H9 (cell line): ENCODE measurements at regions not wholly inside any gene's neighbourhood (a gene's known extent, or its start where the extent isn't known, plus 50 kb on each side); places are given as distances from the start of the nearest gene placed in this dataset.

Source experiments
- DNase-seq: peaks from one replicate; pipeline ENCODE4 v3.0.0-alpha.2; 2017
- H2AFZ ChIP-seq: one replicate; pipeline ENCODE4 v1.6.1; 2013; ENCODE audit warnings: mild to moderate bottlenecking, low read length, control low read depth, moderate library complexity
- H2AK5ac ChIP-seq: 2 replicates; pipeline ENCODE4 v1.6.1; 2013; ENCODE audit warnings: low read length, control low read depth, mixed read lengths; ENCODE audit not compliant: insufficient read length
- H2BK120ac ChIP-seq: one replicate; pipeline ENCODE4 v1.6.1; 2013; ENCODE audit warnings: low read depth, mild to moderate bottlenecking, low read length, control low read depth, inconsistent platforms; ENCODE audit not compliant: poor library complexity, severe bottlenecking
- H2BK12ac ChIP-seq: 2 replicates; pipeline ENCODE4 v1.6.1; 2013; ENCODE audit warnings: low read length, control low read depth, mixed read lengths, low read depth; ENCODE audit not compliant: insufficient read length
- H2BK15ac ChIP-seq: 2 replicates; pipeline ENCODE4 v1.6.1; 2013; ENCODE audit warnings: low read depth, low read length, control low read depth
- H2BK20ac ChIP-seq: one replicate; pipeline ENCODE4 v1.6.1; 2013; ENCODE audit warnings: low read depth, mild to moderate bottlenecking, low read length, control low read depth, inconsistent platforms; ENCODE audit not compliant: poor library complexity, severe bottlenecking
- H2BK5ac ChIP-seq: 2 replicates; pipeline ENCODE4 v1.6.1; 2013; ENCODE audit warnings: low read length, control low read depth, mixed read lengths; ENCODE audit not compliant: insufficient read length
- H3K14ac ChIP-seq: 2 replicates; pipeline ENCODE4 v1.6.1; 2013; ENCODE audit warnings: low read length, control low read depth; ENCODE audit not compliant: insufficient read depth
- H3K18ac ChIP-seq: 2 replicates; pipeline ENCODE4 v1.6.1; 2013; ENCODE audit warnings: low read depth, mild to moderate bottlenecking, mixed read lengths, low read length, control low read depth; ENCODE audit not compliant: insufficient read length
- H3K23ac ChIP-seq: 2 replicates; pipeline ENCODE4 v1.6.1; 2013; ENCODE audit warnings: low read length, control low read depth, mixed read lengths, low read depth; ENCODE audit not compliant: insufficient read length
- H3K23me2 ChIP-seq: 2 replicates; pipeline ENCODE4 v1.6.1; 2013; ENCODE audit warnings: low read depth, mild to moderate bottlenecking, mixed read lengths, low read length, control low read depth; ENCODE audit not compliant: insufficient read length, poor library complexity, severe bottlenecking
- H3K27ac ChIP-seq: 2 replicates; pipeline ENCODE4 v1.5.1; 2013; ENCODE audit warnings: low read length, control low read depth, mixed read lengths, low read depth; ENCODE audit not compliant: insufficient read length
- H3K27me3 ChIP-seq: 2 replicates; pipeline ENCODE4 v1.6.1; 2013; ENCODE audit warnings: low read length, control low read depth, inconsistent platforms; ENCODE audit not compliant: insufficient read depth
- H3K4ac ChIP-seq: 2 replicates; pipeline ENCODE4 v1.6.1; 2013; ENCODE audit warnings: low read depth, mild to moderate bottlenecking, control low read depth, inconsistent platforms, low read length, moderate library complexity
- H3K4me1 ChIP-seq: 2 replicates; pipeline ENCODE4 v1.6.1; 2013; ENCODE audit warnings: low read length, control low read depth, inconsistent platforms; ENCODE audit not compliant: insufficient read depth
- H3K4me2 ChIP-seq: 2 replicates; pipeline ENCODE4 v1.6.1; 2013; ENCODE audit warnings: low read length, control low read depth, mixed read lengths; ENCODE audit not compliant: insufficient read length, insufficient read depth
- H3K56ac ChIP-seq: 2 replicates; pipeline ENCODE4 v1.6.1; 2013; ENCODE audit warnings: low read depth, mild to moderate bottlenecking, mixed read lengths, low read length, control low read depth; ENCODE audit not compliant: insufficient read length
- H3K79me1 ChIP-seq: 2 replicates; pipeline ENCODE4 v1.6.1; 2013; ENCODE audit warnings: low read depth, mild to moderate bottlenecking, moderate library complexity, low read length, control low read depth, inconsistent platforms; ENCODE audit not compliant: insufficient read depth, poor library complexity, severe bottlenecking
- H3K79me2 ChIP-seq: 2 replicates; pipeline ENCODE4 v1.6.1; 2013; ENCODE audit warnings: low read length, control low read depth, inconsistent platforms; ENCODE audit not compliant: insufficient read depth
- H3K9ac ChIP-seq: 2 replicates; pipeline ENCODE4 v1.6.1; 2013; ENCODE audit warnings: low read length, control low read depth, mixed read lengths; ENCODE audit not compliant: insufficient read length; ENCODE audit errors: extremely low read depth
- H3K9me3 ChIP-seq: one replicate; pipeline ENCODE4 v1.6.1; 2013; ENCODE audit warnings: low read depth, low read length, inconsistent platforms; ENCODE audit not compliant: control insufficient read depth
- H3T11ph ChIP-seq: one replicate; pipeline ENCODE4 v1.6.1; 2013; ENCODE audit warnings: mild to moderate bottlenecking, low read length, control low read depth, inconsistent platforms
- H4K20me1 ChIP-seq: one replicate; pipeline ENCODE4 v1.6.1; 2013; ENCODE audit not compliant: control insufficient read depth, insufficient read length, insufficient read depth
- H4K5ac ChIP-seq: 2 replicates; pipeline ENCODE4 v1.6.1; 2013; ENCODE audit warnings: low read depth, mild to moderate bottlenecking, mixed read lengths, low read length, control low read depth; ENCODE audit not compliant: insufficient read length
- H4K8ac ChIP-seq: replicated peaks from 2 replicates; pipeline ENCODE4 v1.6.1; 2013; ENCODE audit warnings: low read length, control low read depth, mixed read lengths, low read depth; ENCODE audit not compliant: insufficient read length
- H4K91ac ChIP-seq: 2 replicates; pipeline ENCODE4 v1.6.1; 2013; ENCODE audit warnings: low read depth, mild to moderate bottlenecking, moderate library complexity, mixed read lengths, low read length, control low read depth; ENCODE audit not compliant: insufficient read length
- H3K27ac Mint-ChIP-seq, 3 experiments: 2 replicates in 2 of 3; 3 replicates in 1 of 3; pipeline ENCODE4 v1.8.0; 2020 to 2021; ENCODE audit warnings: mixed read lengths in 3 of 3, mild to moderate bottlenecking in 1 of 3, moderate library complexity in 1 of 3
- H3K27me3 Mint-ChIP-seq: 2 replicates; pipeline ENCODE4 v1.8.0; 2021; ENCODE audit warnings: low read depth, mild to moderate bottlenecking, moderate library complexity, mixed read lengths
- H3K36me3 Mint-ChIP-seq, 3 experiments: 2 replicates in 2 of 3; 3 replicates in 1 of 3; pipeline ENCODE4 v1.8.0; 2020 to 2021; ENCODE audit warnings: low read depth in 3 of 3, mixed read lengths in 3 of 3; ENCODE audit not compliant: insufficient read depth in 1 of 3
- H3K4me1 Mint-ChIP-seq, 2 experiments: 2 replicates each; pipeline ENCODE4 v1.8.0; 2020; ENCODE audit warnings: mixed read lengths in 2 of 2
- H3K4me3 Mint-ChIP-seq, 2 experiments: 2 replicates in 1 of 2; 3 replicates in 1 of 2; pipeline ENCODE4 v1.8.0; 2020 to 2021; ENCODE audit warnings: mild to moderate bottlenecking in 2 of 2, mixed read lengths in 2 of 2, moderate library complexity in 1 of 2
- H3K9me3 Mint-ChIP-seq, 2 experiments: 2 replicates in 1 of 2; 3 replicates in 1 of 2; pipeline ENCODE4 v1.8.0; 2020; ENCODE audit warnings: mild to moderate bottlenecking in 2 of 2, mixed read lengths in 2 of 2, moderate library complexity in 1 of 2
- CTCF ChIP-seq: fragments of 200-600 bp; sonication (generic); conservative IDR thresholded peaks from 3 replicates; pipeline ENCODE4 v1.8.0; 2021; ENCODE audit warnings: antibody characterized with exemption, mild to moderate bottlenecking
- WGBS: extraction: QIAGEN DNeasy Blood & Tissue Kit; methylation state at CpG from one replicate; pipeline ENCODE4 v1.1.7; 2013; ENCODE audit warnings: missing lambda C conversion rate, low lambda C conversion rate, mixed read lengths; ENCODE audit not compliant: insufficient read length; ENCODE audit errors: extremely low coverage; 5-methylcytosine and 5-hydroxymethylcytosine counted together

GRCh38 chr7:94146408-94146807 lies 142.3 kb upstream of the BET1 start:
- H3K27me3 ChIP-seq, result no peaks in the 10 kb centered on the region
- Mint-ChIP-seq H3K4me3 (no peak overlapping the region), H3K36me3 (no peaks in the 10 kb centered on the region), H3K27me3 (peaks cover 4% of the 10 kb centered on the region; the same call in 1 of the 2 replicates), H3K9me3 (no peaks in the 10 kb centered on the region), H3K27ac (no peak overlapping the region; a peak in 1 of 7 replicates), H3K4me1 (peaks cover 4% of the 10 kb centered on the region in 2 experiments; a peak in 2 of 4 replicates)
- H3K23me2 ChIP-seq, result no peaks in the 10 kb centered on the region
- H3K4ac ChIP-seq, result no peak overlapping the region
- no peaks in the 10 kb centered on the region for H3K79me1 ChIP-seq
- H3K27ac ChIP-seq, result no peak overlapping the region
- H2BK20ac ChIP-seq, result no peak overlapping the region
- no peak overlapping the region for H3K4me2 ChIP-seq
- DNase-seq, result no peak
- H3K79me2 ChIP-seq, result no peaks in the 10 kb centered on the region
- H3K14ac ChIP-seq, result no peak overlapping the region
- H4K91ac ChIP-seq, result no peak overlapping the region
- no peaks in the 10 kb centered on the region for H3K9me3 ChIP-seq
- no peak overlapping the region for H4K8ac ChIP-seq
- no peak overlapping the region for H2AK5ac ChIP-seq
- no peak overlapping the region for H3T11ph ChIP-seq
- no peak overlapping the region for H3K23ac ChIP-seq
- no CpG with 5 or more reads among the region's 6 CpGs for WGBS
- TF ChIP-seq CTCF, result no peak
- no peak overlapping the region for H2BK15ac ChIP-seq
- no peak overlapping the region for H3K9ac ChIP-seq
- no peak overlapping the region for H3K18ac ChIP-seq
- H2BK12ac ChIP-seq, result no peak overlapping the region
- H2BK120ac ChIP-seq, result no peak overlapping the region
- H4K5ac ChIP-seq, result no peak overlapping the region
- no peak overlapping the region for H3K56ac ChIP-seq
- no peaks in the 10 kb centered on the region for H4K20me1 ChIP-seq
- no peak overlapping the region for H2AFZ ChIP-seq
- no peaks in the 10 kb centered on the region for H3K4me1 ChIP-seq
- H2BK5ac ChIP-seq, result no peak overlapping the region
